ENCODE measurements at regions not wholly inside any gene's neighbourhood (a gene's known extent, or its start where the extent isn't known, plus 50 kb on each side); places are given as distances from the start of the nearest gene placed in this dataset.

- BruUV-seq (replicated peaks), result no TSS peak
These were observed 274.3 kb downstream of the GAS1 start for GRCh38 chr9:86672966-86673365.

More at GRCh38 chr9:86672966-86673365, 274.3 kb downstream of the GAS1 start:
- peaks cover 0 to 3% of the 10 kb centered on the region in 2 experiments; a peak in 1 of 5 replicates for H3K27me3 ChIP-seq (ENCODE audit: control insufficient read depth in 1 of 2, insufficient read depth in 2 of 2, low read length in 2 of 2)
- intact Hi-C loops (cut with micrococcal nuclease; ENCODE audit: unreplicated experiment), result no loop called here
- H3K9me3 ChIP-seq (ENCODE audit: low read length), result no peaks in the 10 kb centered on the region
- H3K4me1 ChIP-seq (ENCODE audit: insufficient read depth, low read length), result no peaks in the 10 kb centered on the region
- H3K4me3 ChIP-seq (replicated peaks in 1 of 3; ENCODE audit: insufficient read depth in 1 of 3, low read depth in 2 of 3, low read length in 3 of 3), result no peak overlapping the region
- 45% methylated on average over 2 of the region's 2 CpGs for WGBS (ENCODE audit: low lambda C conversion rate)
- H4K20me1 ChIP-seq (ENCODE audit: insufficient read depth, low read length), result no peaks in the 10 kb centered on the region
- ChIA-PET CTCF (ENCODE audit: low intra/inter-chr PET ratio, low total read pairs) (no interaction called here), POLR2A (no interaction called here)
- H2AFZ ChIP-seq (ENCODE audit: low read length), result no peak overlapping the region
- TF ChIP-seq ZNF142 (CRISPR knock-in tag; IDR thresholded peaks at IDR 0.05), result no peak
- no peak for TF ChIP-seq ELF3 (CRISPR knock-in tag; IDR thresholded peaks at IDR 0.05)
- TF ChIP-seq ZNF549 (CRISPR knock-in tag; IDR thresholded peaks at IDR 0.05), result no peak
- TF ChIP-seq CBX5 (CRISPR knock-in tag; IDR thresholded peaks at IDR 0.05; ENCODE audit: borderline replicate concordance), result no peak
- no peak for TF ChIP-seq ZNF263 (CRISPR knock-in tag; IDR thresholded peaks at IDR 0.05)
- no peak for TF ChIP-seq ZNF792 (CRISPR knock-in tag; IDR thresholded peaks at IDR 0.05)
- no peak for TF ChIP-seq THAP8 (CRISPR knock-in tag; IDR thresholded peaks at IDR 0.05; ENCODE audit: borderline replicate concordance)
- no peak for TF ChIP-seq ZBTB42 (CRISPR knock-in tag; IDR thresholded peaks at IDR 0.05)
- no peak for TF ChIP-seq EP300 (IDR thresholded peaks at IDR 0.05; ENCODE audit: low read depth in 2 of 2, low read length in 2 of 2)
- no peak for TF ChIP-seq EP300 (CRISPR knock-in tag; IDR thresholded peaks at IDR 0.05; ENCODE audit: borderline replicate concordance)
- H3K79me2 ChIP-seq (ENCODE audit: insufficient read depth, low read length), result no peaks in the 10 kb centered on the region
- no peak for FAIRE-seq
- no peaks in the 10 kb centered on the region for H3K36me3 ChIP-seq (replicated peaks in 1 of 2; ENCODE audit: control insufficient read depth in 1 of 2, insufficient read depth in 2 of 2, low read length in 2 of 2)
- no peak overlapping the region for H3K4me2 ChIP-seq (ENCODE audit: low read depth, low read length)
- H3K9ac ChIP-seq (ENCODE audit: insufficient read depth, low read depth, low read length), result no peak overlapping the region
- no peak overlapping the region for H3K27ac ChIP-seq (ENCODE audit: extremely low read length, insufficient read depth, low read length)
- ATAC-seq, result no peak
- in situ Hi-C loops (cut with HindIII; ENCODE audit: extremely low pct_ligation_motif_present, low pct_unique_long_range_greater_than_20kb), result no loop called here
- no peak for DNase-seq (ENCODE audit: low spot score)

Data from HepG2 (cell line).